Esophagus muscularis mucosa (tissue), 3 donors: ENCODE measurements at regions not wholly inside any gene's neighbourhood (a gene's known extent, or its start where the extent isn't known, plus 50 kb on each side); places are given as distances from the start of the nearest gene placed in this dataset.

ENCODE experiments used
- POLR2A ChIP-seq: fragments of 450-650 bp; IDR thresholded peaks from one replicate; pipeline ENCODE4 v1.6.1; 2017; ENCODE audit warnings: antibody characterized with exemption, moderate library complexity, mild to moderate bottlenecking, low read depth
- POLR2AphosphoS5 ChIP-seq, 2 donors: sonication (generic); formaldehyde crosslinking; IDR thresholded peaks; one replicate each; pipeline ENCODE4 v1.6.1; 2017; ENCODE audit warnings: antibody characterized with exemption in 2 of 2
- TF ChIP-seq, protein P1 (sequence below), 3 experiments: fragments of 200-600 bp in 2 of 3; fragments of 450-650 bp in 1 of 3; sonication (generic) in 2 of 3; IDR thresholded peaks; one replicate each; pipeline ENCODE4 v1.5.1; 2017 to 2019; ENCODE audit warnings: antibody characterized with exemption in 3 of 3, mild to moderate bottlenecking in 2 of 3, moderate library complexity in 1 of 3

DNA sequence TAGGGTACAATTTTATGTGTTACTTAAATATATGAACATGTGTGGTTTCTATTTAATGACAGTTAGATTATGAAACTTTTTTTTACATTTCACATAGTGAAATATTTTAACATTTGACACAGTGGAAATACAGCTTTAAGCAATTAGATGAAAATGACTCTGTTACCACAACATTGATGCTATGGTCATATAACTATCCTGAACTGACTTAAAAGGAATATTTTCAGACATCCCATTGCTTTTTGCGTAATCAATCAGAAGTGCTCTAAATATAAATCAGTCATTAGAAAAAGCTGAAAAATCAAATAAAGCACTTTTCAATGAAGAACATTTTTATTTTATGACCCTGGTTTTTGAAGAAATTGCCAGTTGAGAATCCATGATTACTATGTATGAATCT lies 80.3 kb downstream of the UFM1 start:
- TF ChIP-seq, protein P1, sequence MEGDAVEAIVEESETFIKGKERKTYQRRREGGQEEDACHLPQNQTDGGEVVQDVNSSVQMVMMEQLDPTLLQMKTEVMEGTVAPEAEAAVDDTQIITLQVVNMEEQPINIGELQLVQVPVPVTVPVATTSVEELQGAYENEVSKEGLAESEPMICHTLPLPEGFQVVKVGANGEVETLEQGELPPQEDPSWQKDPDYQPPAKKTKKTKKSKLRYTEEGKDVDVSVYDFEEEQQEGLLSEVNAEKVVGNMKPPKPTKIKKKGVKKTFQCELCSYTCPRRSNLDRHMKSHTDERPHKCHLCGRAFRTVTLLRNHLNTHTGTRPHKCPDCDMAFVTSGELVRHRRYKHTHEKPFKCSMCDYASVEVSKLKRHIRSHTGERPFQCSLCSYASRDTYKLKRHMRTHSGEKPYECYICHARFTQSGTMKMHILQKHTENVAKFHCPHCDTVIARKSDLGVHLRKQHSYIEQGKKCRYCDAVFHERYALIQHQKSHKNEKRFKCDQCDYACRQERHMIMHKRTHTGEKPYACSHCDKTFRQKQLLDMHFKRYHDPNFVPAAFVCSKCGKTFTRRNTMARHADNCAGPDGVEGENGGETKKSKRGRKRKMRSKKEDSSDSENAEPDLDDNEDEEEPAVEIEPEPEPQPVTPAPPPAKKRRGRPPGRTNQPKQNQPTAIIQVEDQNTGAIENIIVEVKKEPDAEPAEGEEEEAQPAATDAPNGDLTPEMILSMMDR (IDR thresholded peaks at IDR 0.05): no peak
- TF ChIP-seq POLR2A (no peak), POLR2AphosphoS5 (IDR thresholded peaks at IDR 0.05) (no peak)
